Right lung (tissue), 2 donors: ENCODE measurements at regions not wholly inside any gene's neighbourhood (a gene's known extent, or its start where the extent isn't known, plus 50 kb on each side); places are given as distances from the start of the nearest gene placed in this dataset.

Experiments used
- DNase-seq, 2 donors: peaks; one replicate each; pipeline ENCODE4 v3.0.0-alpha.2; 2013

DNA sequence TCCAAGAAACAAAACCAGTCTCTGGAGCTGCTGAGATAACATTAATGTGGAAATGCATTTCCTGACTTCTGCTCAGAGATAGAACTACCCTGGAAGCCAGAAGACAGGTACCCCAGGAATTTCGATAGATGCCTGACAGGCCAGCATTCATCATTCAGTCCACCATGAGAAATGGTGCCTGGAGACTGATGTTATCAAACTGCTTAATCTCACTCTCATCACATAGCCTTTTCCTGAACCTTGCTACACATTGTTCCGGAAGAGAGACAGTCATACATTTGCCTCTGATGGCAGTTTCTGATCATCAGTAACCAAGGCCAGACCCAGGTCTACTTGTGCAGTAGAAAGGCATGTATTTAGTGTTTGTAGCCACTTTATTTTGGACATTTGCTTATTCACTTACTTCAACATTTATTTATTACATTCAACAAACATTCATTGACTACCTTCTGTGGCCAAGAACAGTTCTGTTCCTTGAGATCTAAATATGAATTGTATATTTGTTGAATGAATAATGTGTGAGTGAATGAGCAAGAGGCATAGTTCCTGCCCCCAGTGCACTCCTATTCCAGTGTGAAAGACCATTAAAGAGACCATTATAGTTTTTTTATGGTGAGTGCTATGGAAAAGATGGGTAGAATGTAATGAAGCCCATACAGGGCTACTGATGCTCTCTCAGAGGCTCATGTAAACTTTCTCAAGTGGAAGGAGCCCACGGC, 485.7 kb downstream of the NUF2 start:
- DNase-seq, result no peak

DNA sequence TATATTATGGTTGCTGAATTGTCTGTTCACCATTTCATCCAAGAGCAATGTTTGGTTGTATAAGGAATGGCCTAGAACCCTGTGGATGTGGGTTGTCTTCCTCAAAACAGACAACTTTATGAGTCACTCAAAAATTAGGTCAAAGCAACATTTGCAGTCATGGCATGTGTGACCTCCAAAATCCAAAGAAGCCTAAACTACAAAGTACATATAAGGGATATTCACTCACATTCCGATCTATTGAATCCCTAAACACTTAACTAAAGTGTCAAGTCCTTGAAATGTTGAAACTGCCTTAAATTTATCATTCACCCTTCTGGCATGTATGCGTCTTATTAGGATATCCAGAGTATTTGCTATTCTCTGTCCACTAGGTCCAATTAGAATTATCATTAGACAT, 491.5 kb downstream of the NUF2 start:
- DNase-seq, result no peak

- no peak for DNase-seq
Measured at GRCh38 chr1:163820226-163820625, 498.5 kb downstream of the NUF2 start.

DNA sequence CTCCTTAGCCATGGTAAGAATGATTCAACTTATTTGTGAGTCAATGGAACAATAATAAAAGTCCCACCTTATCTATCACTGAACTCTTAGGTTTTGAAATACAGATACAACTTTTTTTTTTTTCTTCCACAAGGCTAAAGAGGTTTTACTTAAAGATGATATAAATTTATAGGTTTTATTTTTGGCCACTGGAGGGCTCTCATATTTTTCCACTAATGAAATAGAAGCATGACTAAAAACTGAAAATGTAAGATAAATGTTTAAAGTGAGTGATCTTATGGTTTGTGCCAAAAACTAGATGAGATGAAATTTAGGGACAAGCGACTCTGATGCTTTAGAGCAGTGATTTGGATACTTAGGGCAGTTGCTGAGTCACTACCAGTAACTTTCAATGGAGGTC, 499.0 kb downstream of the NUF2 start:
- DNase-seq, result no peak

- no peak for DNase-seq
Measured at GRCh38 chr1:163821679-163822078, 499.9 kb downstream of the NUF2 start.

DNA sequence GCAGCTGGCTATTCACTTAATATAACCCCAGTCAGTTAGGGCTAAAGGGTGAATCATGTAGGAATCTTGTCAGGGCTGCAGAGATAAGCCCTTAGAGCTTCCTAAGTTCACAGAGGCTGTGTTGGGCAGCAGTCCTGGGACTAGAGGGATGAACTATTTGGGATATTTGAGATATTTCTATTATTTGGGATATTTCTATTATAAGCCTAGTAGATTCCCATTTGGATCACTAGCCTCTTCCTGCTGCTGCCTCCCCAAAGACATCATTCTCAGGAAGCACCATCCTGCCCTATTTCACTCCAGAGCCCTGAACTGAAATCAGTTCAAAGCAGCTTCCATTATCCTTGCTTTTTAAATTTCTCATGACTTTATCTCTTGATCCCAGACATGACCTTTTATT, 501.3 kb downstream of the NUF2 start:
- DNase-seq, result no peak

DNA sequence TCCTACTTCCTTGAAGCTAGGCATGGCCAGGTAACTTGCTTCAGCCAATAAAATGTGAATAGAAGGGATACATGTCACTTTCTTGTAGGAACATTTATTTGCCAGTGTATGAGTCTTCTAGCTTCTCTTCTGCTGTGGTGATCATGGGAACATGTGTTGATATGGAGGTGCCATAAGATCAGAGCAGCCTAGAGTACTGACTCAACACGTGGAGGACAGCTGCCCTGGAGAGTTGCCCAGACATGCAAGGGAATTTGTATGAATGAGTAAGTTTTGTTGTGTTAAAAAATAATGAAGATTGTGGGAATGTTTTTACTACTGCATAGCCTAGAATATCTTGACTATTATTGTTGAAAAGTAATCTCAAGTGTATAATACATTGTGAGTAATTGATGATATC, 502.3 kb downstream of the NUF2 start:
- no peak for DNase-seq

DNA sequence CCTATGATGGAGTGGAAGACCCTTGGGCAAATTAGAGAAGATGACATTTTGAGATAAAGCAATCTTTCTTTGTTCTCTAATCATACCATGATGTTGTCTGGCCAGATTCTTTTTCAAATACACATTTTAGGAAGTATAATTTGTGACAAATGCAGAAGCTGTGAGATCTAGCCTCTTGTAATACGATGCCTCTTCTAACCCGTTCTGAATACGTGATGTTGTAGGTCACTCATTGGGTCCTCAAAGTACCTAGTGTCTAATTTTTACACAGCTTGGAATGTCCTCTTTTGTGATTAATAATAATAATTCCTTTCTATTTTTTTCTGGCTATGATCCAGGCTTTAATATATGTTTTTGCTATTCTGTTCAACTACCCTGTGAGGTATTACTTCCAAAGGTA, 502.7 kb downstream of the NUF2 start:
- no peak for DNase-seq

DNA sequence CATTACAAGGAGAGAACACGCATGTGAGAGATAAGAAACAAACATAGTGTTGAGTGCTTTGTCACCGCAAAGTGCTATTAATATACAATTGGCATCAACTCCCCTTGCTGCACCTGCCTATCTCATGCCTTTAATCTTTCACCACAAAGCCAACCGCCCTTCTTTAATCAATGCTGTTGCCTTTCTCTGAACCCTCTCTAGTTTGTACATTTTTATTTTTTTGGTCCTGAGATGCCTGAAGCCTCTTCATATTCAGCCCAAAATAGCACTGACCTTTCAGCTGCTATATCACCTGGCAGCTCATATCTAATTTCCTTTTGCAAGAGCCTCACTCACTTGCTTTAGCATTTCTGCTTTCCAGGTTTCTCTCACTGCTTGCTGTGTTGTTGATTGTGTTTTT, 504.7 kb downstream of the NUF2 start:
- no peak for DNase-seq

- DNase-seq, result no peak
Measured at GRCh38 chr1:163834778-163835177, 513.0 kb downstream of the NUF2 start.

GRCh38 chr1:163836481-163836880, 514.7 kb downstream of the NUF2 start:
- DNase-seq, result no peak

GRCh38 chr1:163837206-163837605, 515.5 kb downstream of the NUF2 start:
- DNase-seq, result no peak

GRCh38 chr1:163842571-163842970, 520.8 kb downstream of the NUF2 start:
- peak in 1 of 2 donors; percentile 16 for DNase-seq

- DNase-seq, result no peak
Measured at GRCh38 chr1:163844459-163844858, 522.7 kb downstream of the NUF2 start.

GRCh38 chr1:163845279-163845678, 523.5 kb downstream of the NUF2 start:
- DNase-seq, result no peak

GRCh38 chr1:163863731-163864130, 542.0 kb downstream of the NUF2 start:
- DNase-seq, result no peak

GRCh38 chr1:163864207-163864606, 542.5 kb downstream of the NUF2 start:
- DNase-seq, result no peak

DNA sequence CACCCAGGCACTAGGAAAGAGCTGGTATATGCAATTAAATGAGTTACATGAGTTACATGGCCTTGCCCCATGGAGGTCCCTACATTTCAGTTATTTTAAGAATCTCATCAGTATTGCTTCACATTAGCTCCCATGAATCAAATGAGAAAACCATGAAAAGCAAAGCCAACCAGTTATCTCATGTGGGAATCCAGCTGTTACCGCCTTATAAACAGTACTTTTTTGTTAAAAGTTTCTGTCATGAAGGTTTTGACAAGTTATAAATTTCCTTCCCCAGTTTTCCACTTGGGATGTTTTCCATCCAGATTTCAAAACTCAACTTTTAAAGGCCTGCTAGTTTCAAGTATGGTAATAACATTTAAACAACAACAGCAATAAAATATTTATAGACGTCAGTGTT, 544.8 kb downstream of the NUF2 start:
- no peak for DNase-seq

GRCh38 chr1:163870666-163871065, 548.9 kb downstream of the NUF2 start:
- DNase-seq, result no peak

DNA sequence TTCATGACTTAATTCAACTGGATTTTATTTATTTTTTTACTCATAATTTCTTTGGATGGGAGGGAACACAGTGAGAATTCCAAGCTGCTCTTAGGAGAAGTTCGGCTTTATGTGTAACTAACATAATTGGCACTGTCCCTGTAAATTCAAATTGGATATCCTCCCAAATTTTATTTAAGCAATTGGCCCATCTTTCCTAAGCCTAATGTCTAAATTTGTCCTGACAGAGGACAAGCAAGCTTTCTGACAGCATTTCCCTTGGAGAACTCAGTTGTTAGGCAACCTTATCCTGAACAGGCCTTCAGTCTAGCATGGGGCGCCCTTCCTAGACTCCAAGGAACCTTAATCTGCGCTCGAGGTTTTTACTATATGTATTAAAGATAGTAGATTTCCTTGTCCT, 550.3 kb downstream of the NUF2 start:
- peak in 1 of 2 donors; percentile 32 for DNase-seq

- no peak for DNase-seq
Measured at GRCh38 chr1:163874070-163874469, 552.3 kb downstream of the NUF2 start.

- DNase-seq, result no peak
Measured at GRCh38 chr1:163875200-163875926, 553.6 kb downstream of the NUF2 start.

DNA sequence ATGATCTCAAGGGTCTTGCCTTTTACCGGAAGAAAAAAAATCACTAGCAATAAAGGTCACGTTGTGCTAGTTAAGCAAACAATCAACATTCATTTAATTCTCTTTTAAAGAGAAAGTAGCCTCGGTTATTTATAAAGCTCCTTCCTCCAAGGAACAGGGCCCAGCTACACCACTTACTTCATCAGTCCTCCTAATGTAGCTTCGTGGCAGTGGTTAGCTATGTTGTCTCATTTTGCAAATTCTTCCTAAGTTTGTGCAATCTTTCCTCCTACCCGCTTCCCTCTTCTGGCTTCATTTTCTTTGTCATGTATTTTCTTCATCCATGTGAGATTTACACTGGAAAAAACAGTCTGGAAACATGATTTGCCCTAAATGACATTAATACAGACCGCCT, 554.2 kb downstream of the NUF2 start:
- DNase-seq, result no peak

DNA sequence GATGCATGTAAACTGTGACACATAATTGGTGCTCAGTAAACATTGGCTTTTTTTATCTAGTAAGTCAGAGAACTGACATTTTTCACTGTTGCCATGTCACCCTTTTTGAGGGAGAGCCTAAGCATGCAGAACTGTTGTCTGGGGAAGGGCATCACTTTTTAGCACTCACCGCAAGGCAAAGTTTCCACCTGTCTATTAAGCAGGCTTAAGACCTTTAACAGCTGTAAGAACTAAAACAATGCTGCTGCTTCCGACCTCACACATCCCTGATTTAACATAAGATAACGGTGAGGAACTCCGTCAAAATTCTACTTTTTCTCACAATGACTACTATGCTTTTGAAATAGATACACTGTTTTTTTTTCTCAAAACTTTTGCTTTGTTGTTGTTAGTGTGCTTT, 554.8 kb downstream of the NUF2 start:
- DNase-seq, result no peak
